ENCODE measurements at regions not wholly inside any gene's neighbourhood (a gene's known extent, or its start where the extent isn't known, plus 50 kb on each side); places are given as distances from the start of the nearest gene placed in this dataset.

DNA sequence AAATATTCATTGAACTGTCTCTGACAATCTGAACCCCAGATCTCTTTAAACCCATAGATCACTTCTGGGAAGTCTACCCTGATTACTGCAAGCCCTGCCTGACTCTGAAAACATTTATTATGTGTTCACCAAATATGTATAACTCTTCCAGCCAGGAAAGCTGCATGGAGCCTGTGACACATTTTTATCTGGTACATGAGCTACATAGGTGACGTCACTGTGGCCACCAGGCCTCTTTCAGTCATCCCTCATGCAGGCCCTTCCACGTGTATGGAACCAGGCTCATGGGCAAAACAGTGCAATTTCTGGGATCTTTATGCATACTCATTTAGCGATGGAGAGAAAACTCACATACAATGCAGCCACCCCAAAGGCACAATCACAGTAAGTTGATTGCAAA is 133.9 kb upstream of the NUPR2 start:
- H3K36me3 Mint-ChIP-seq (ENCODE audit: low read depth) = no peaks in the 10 kb centered on the region

DNA sequence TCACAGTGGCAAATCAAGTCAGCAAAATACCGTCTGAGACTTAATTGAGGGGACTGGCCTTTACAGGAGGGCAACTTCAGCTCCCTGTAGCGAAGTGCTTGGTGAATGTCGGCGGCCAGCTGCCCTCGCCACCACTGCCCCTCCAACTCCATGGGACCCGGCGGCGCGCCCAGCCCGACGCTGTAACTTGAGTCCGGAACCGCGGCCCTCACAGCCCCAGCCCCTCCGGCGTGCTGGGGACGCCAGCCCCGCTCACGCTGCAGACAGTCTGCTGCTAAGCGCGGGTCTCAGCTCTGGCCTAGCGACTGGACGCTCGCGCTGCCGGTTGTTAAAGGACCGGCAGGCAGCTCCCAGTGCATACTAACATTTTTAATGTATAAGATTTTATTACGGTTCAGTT is 113.4 kb upstream of the NUPR2 start:
- Mint-ChIP-seq H3K4me3 (no peak overlapping the region), H3K27me3 (no peaks in the 10 kb centered on the region), H3K27ac (no peak overlapping the region), H3K9me3 (peaks cover 5% of the 10 kb centered on the region), H3K36me3 (ENCODE audit: low read depth) (no peaks in the 10 kb centered on the region), H3K4me1 (no peaks in the 10 kb centered on the region)
- TF ChIP-seq, protein P1, sequence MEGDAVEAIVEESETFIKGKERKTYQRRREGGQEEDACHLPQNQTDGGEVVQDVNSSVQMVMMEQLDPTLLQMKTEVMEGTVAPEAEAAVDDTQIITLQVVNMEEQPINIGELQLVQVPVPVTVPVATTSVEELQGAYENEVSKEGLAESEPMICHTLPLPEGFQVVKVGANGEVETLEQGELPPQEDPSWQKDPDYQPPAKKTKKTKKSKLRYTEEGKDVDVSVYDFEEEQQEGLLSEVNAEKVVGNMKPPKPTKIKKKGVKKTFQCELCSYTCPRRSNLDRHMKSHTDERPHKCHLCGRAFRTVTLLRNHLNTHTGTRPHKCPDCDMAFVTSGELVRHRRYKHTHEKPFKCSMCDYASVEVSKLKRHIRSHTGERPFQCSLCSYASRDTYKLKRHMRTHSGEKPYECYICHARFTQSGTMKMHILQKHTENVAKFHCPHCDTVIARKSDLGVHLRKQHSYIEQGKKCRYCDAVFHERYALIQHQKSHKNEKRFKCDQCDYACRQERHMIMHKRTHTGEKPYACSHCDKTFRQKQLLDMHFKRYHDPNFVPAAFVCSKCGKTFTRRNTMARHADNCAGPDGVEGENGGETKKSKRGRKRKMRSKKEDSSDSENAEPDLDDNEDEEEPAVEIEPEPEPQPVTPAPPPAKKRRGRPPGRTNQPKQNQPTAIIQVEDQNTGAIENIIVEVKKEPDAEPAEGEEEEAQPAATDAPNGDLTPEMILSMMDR (IDR thresholded peaks at IDR 0.05) = no peak
- DNase-seq = no peak
- POLR2A ChIA-PET = no interaction called here
- intact Hi-C loops (cut with micrococcal nuclease) = no loop called here
- CTCF ChIA-PET = no interaction called here
- no peak for ATAC-seq (ENCODE audit: low read depth)

More for the DNA sequence above, 133.9 kb upstream of the NUPR2 start:
- Mint-ChIP-seq H3K4me1 (no peaks in the 10 kb centered on the region), H3K27ac (no peak overlapping the region), H3K9me3 (peaks cover 18% of the 10 kb centered on the region), H3K4me3 (no peak overlapping the region), H3K27me3 (no peaks in the 10 kb centered on the region)
- intact Hi-C loops (cut with micrococcal nuclease) = no loop called here
- DNase-seq = no peak
- no peak for ATAC-seq (ENCODE audit: low read depth)
- ChIA-PET CTCF (no interaction called here), POLR2A (no interaction called here)
- TF ChIP-seq, protein P1 (IDR thresholded peaks at IDR 0.05) = no peak

DNA sequence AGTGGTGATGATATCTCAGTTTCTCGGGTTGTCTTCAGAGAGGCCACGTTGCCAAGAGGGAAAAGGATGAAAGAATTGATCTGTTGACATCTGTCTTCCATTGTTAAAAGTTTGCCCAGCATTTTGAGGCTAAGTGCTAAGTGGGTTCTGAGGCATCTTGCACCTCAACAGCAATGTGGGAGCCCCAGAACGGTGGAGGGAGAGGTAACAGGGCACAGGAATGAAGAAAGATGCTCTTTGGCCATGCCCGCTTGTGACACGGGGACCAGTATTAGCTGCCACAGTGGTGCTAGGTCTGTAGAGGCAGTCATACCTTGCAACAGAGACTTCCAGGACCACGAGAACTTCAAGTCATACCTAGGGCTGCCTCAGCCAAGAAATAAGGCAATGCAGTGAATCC is 106.6 kb upstream of the NUPR2 start:
- ATAC-seq (ENCODE audit: low read depth) (no peak), DNase-seq (no peak)
- no peaks in the 10 kb centered on the region for H3K36me3 Mint-ChIP-seq (ENCODE audit: low read depth)
- TF ChIP-seq, protein P1 (IDR thresholded peaks at IDR 0.05) = no peak
- no peak overlapping the region for H3K4me3 Mint-ChIP-seq
- peaks cover 11% of the 10 kb centered on the region for H3K9me3 Mint-ChIP-seq
- ChIA-PET POLR2A (no interaction called here), CTCF (no interaction called here)
- no peak overlapping the region for H3K27ac Mint-ChIP-seq
- H3K4me1 Mint-ChIP-seq = no peaks in the 10 kb centered on the region
- intact Hi-C loops (cut with micrococcal nuclease) = no loop called here
- no peaks in the 10 kb centered on the region for H3K27me3 Mint-ChIP-seq

DNA sequence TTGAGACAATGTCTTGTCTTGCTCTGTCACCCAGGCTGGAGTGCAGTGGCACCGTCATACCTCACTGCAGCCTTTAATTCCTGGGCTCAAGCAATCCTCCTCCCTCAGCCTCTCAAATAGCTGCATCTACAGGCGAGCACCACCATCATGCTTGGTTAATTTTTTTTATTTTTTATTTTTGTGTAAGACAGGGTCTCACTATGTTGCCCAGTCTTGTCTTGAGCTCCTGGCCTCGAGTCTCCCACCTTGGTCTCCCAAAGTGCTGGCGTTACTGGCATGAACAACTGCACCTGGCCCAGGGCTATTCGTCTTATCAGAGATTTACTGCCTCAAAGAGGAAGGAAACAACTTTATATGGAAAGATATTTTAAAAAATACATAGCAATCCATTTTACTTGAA is 102.8 kb upstream of the NUPR2 start:
- ATAC-seq (ENCODE audit: low read depth) = no peak
- CTCF ChIA-PET = no interaction called here

DNA sequence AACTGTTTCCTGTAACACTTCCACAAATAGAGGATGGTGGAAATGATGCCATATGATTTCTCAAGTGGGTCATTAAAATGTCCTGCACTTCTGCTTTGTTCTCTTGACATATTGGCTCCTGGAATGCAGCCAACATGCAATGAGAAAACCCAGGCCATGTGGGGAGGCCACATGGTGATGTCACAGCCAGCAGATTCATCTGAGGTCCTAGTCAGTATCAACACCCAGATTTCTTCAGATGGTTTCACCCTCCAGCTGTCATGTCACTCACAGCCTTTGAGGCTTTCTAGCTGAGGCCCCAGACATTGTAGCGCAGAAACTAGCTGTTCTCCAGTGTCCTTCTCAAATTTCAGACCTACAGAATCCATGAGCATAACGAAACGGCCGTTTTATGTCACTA is 102.3 kb upstream of the NUPR2 start:
- CTCF ChIA-PET = no interaction called here
- intact Hi-C loops (cut with micrococcal nuclease) = no loop called here
- POLR2A ChIA-PET = no interaction called here
- Mint-ChIP-seq H3K9me3 (peaks cover 19% of the 10 kb centered on the region), H3K27ac (no peak overlapping the region), H3K4me1 (no peaks in the 10 kb centered on the region), H3K27me3 (no peaks in the 10 kb centered on the region), H3K4me3 (no peak overlapping the region), H3K36me3 (ENCODE audit: low read depth) (no peaks in the 10 kb centered on the region)
- ATAC-seq (ENCODE audit: low read depth) = no peak
- no peak for DNase-seq
- TF ChIP-seq, protein P1 (IDR thresholded peaks at IDR 0.05) = no peak

More for the DNA sequence above, 102.8 kb upstream of the NUPR2 start:
- TF ChIP-seq, protein P1 (IDR thresholded peaks at IDR 0.05) = no peak
- POLR2A ChIA-PET = no interaction called here
- H3K4me3 Mint-ChIP-seq = no peak overlapping the region
- H3K27me3 Mint-ChIP-seq = no peaks in the 10 kb centered on the region
- no peaks in the 10 kb centered on the region for H3K36me3 Mint-ChIP-seq (ENCODE audit: low read depth)
- DNase-seq = no peak
- no peak overlapping the region for H3K27ac Mint-ChIP-seq
- H3K9me3 Mint-ChIP-seq = peaks cover 19% of the 10 kb centered on the region
- no peaks in the 10 kb centered on the region for H3K4me1 Mint-ChIP-seq
- intact Hi-C loops (cut with micrococcal nuclease) = no loop called here

Data from activated B cell treated with CpG ODN at 0.5 μM for 24 hours (primary cell).